GM18508 (cell line): ENCODE measurements at regions not wholly inside any gene's neighbourhood (a gene's known extent, or its start where the extent isn't known, plus 50 kb on each side); places are given as distances from the start of the nearest gene placed in this dataset.

ENCODE experiments used
- ATAC-seq: cut with Tn5 transposase; IDR thresholded peaks from one replicate; pipeline ENCODE4 v1.9.1; 2021; ENCODE audit warnings: moderate number of reproducible peaks; ENCODE audit not compliant: insufficient read depth, unreplicated experiment

DNA sequence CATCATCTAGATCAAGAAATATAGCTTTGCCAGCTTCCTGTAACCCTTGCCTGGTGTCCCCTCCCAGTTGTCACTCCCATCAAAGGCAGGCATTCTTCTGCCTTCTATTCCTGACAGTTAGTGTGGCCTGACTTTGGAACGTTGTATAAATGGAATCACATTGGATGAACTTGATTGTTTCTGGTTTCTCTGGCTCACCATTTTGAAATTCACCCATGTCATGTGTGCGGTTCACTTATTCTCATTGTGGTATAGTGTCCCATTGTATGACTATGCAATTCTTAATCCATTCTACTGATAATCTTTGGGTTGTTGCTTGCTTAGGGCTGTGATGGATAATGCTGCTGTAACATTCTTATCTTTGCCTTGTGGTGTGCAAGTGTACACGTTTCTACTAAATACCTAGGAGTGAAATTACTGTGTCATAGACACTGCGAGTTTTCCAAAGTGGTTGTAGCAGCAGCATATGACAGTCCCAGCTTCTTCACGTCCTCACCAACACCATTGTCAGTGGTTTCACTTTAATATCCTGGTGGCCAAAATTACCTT, 73.2 kb downstream of the VEGFA start:
- no peak for ATAC-seq

DNA sequence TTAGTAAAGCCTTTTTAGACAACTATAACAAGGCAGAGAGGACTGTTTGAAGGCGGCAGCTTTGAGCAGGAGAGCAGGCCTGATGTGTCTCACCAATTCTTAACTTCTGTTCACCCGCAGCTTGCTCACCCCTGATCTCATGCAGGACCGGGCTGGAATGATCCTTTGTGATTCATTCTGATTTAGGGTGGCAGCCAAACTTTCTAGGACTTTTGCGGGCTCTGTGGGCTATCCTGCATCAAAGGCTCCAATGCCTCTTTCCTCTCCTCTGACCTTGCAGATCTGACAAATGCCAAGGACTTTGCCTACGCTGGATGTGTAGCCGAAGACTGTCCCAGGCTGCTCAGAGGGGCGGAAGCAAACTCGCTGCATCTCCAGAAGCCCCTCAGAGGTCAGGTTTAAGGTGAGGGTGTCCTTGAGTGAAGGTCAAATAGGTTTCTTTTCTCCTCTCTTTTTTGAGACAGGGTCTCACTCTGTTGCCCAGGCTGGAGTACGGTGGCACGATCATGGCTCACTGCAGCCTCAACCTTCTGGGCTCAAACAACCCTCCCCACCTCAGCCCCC, 72.3 kb downstream of the VEGFA start:
- ATAC-seq: no peak

DNA sequence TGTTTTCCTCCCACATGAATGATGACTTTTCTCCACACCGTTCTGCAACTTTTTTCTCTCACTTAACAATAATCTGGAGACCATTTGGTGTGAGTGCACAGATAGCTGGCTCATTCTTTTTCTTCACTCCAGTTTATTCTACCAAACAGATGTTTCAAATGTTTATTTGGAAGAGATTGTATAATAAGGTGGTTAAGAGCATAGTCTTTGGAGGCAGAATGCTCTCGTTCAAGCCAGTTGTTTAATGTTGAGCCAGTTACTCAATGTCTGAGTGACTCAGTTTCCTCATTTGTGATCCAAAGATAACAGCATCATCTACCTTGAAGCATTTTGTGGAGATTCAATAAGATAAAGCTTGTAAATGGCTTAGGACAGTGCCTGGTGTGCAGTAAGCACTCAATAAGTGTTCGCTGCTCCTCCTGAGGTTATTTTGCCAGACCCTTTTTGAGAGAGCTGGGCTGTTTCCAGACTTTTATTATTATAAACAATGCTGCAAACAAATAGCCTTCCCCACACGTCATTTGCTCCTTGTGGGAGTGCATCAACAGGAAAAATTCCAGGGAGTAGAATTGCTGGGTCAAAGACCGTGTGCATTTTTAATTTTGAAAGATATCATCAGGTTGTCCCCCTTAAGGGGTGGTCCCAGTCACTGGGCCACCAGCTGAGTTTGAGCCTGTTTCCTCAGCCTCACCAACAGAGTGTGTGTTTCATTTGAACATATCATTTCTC, 70.6 kb downstream of the VEGFA start:
- ATAC-seq: no peak

DNA sequence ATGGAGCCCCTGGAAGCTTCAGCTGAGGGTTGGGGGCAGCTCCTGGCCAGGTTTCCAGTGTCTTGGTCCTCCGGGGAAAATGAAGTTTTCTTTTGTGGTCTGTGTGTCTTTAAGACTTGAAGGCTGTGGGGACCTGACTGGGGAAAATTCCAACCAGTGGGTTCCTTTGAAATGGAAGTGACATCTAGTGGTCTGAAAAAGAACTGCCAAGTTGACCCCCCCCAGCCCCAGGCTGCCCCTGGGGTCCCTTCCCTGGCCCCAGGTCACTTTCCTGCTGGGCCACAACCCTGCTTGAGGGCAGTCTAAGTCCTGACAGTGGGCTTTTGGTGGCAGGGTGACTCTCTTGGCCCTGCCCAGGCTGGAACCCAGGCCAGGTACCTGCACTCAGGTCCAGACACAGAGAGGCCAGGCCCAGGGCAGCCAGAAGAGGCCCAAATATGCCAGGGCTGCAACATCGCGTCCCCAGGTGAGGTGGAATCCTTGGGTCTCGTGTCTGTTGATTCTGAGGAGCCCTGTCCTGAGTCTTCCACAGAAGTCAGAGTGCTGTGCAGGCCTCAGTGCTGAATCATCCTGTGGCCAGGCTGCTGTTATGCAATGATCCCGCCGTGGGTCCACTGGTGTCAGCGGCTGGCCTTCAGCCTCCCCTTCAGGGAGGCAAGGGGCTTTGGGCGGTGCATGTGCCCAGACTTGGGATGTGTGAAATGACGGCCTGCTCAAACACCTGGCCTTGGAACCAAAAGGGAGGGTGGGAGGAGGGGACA, 68.4 kb downstream of the VEGFA start:
- ATAC-seq: no peak

DNA sequence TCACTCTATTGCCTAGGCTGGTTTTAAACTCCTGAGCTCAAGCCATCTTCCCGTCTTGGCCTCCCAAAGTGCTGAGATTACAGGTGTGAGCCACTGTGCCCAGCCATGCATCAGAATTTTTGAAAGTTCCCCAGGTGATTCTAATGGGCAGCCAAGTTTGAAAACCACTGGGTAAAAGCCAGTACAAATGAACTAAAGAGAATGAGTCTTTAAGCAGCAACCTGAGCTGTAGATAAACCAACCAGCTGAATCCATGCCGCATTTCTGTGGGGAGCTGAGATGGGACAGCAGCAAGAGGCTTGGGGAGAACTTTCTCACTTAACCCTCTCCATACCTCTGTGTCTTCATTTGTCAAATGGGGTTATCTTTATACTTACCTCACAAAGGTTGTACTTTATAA, 67.5 kb downstream of the VEGFA start:
- no peak for ATAC-seq

DNA sequence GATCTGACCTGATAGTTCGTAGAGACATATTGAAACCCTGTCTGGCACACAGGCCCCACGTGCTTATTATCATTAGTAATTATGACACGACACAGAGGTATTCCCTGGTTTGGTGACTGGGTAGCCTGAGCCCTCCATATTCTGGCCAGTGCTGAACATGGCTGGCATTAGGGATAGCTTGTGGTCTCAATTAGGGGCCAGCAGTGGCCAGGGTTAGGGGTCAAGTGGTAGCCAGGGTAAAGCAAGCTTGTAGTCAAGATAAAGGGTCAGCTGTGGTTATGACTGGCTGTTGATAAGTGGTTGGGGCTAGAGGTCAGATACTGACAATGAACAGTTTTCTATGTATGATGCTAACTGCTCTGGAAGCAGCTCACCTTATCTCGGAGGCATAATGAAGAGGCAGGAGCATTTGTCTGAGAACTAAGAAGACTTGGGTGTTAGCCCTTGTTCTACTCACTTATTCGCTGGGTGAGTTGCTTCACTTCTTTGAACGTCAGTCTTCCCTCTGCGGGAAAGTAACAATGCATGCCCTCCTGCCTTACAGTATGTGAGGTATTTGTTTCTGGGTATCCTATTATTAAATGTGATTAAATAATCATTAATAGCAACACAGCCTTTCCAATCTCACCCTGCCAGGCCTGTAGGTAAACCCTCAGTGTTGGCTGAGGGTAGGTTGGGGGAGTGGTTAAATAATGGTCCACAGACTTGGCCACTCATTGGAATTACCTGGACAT, 66.7 kb downstream of the VEGFA start:
- ATAC-seq: no peak
